ENCODE measurements at regions not wholly inside any gene's neighbourhood (a gene's known extent, or its start where the extent isn't known, plus 50 kb on each side); places are given as distances from the start of the nearest gene placed in this dataset.

GRCh38 chr16:7077636-7078035 is 255.0 kb upstream of the RBFOX1 start:
- 46% methylated on average over 4 of the region's 4 CpGs for WGBS, 2 donors
- Histone ChIP-seq H3K36me3 (replicated peaks in 1 of 2; ENCODE audit: insufficient read depth in 1 of 2, low read depth in 2 of 2) (no peaks in the 10 kb centered on the region), H3K4me1 (no peaks in the 10 kb centered on the region), H3K4me3 (no peak overlapping the region), H3K27me3 (no peaks in the 10 kb centered on the region), H3K9me3 (no peaks in the 10 kb centered on the region), H3K27ac (no peak overlapping the region)
- DNase-seq (no peak), ATAC-seq (no peak)
- intact Hi-C loops (cut with DNase I) = no loop called here
- TF ChIP-seq CTCF (IDR thresholded peaks at IDR 0.05) = no peak
- no peak for TF ChIP-seq POLR2A (IDR thresholded peaks at IDR 0.05)

- Histone ChIP-seq H3K9me3 (no peaks in the 10 kb centered on the region), H3K36me3 (replicated peaks in 1 of 2; ENCODE audit: insufficient read depth in 1 of 2, low read depth in 2 of 2) (no peaks in the 10 kb centered on the region), H3K4me1 (no peaks in the 10 kb centered on the region), H3K27me3 (no peaks in the 10 kb centered on the region), H3K4me3 (no peak overlapping the region), H3K27ac (no peak overlapping the region)
- TF ChIP-seq CTCF (IDR thresholded peaks at IDR 0.05) = no peak
- TF ChIP-seq POLR2A (IDR thresholded peaks at IDR 0.05) = no peak
- ATAC-seq = no peak
- DNase-seq = no peak
- intact Hi-C loops (cut with DNase I) = no loop called here
- WGBS, 2 donors = 87 to 90% methylated on average over 4 of the region's 4 CpGs
These were observed 257.9 kb upstream of the RBFOX1 start for GRCh38 chr16:7074715-7075114.

GRCh38 chr16:7057458-7057857 is 275.2 kb upstream of the RBFOX1 start:
- Histone ChIP-seq H3K27me3 (no peaks in the 10 kb centered on the region), H3K4me3 (no peak overlapping the region), H3K27ac (no peak overlapping the region), H3K36me3 (replicated peaks in 1 of 2; ENCODE audit: insufficient read depth in 1 of 2, low read depth in 2 of 2) (no peaks in the 10 kb centered on the region), H3K9me3 (no peaks in the 10 kb centered on the region), H3K4me1 (no peaks in the 10 kb centered on the region)
- WGBS, 2 donors = 36 to 40% methylated on average over 5 of the region's 5 CpGs
- intact Hi-C loops (cut with DNase I) = no loop called here
- no peak for TF ChIP-seq POLR2A (IDR thresholded peaks at IDR 0.05)
- TF ChIP-seq CTCF (IDR thresholded peaks at IDR 0.05) = no peak
- ATAC-seq (no peak), DNase-seq (no peak)

- DNase-seq (no peak), ATAC-seq (no peak)
- TF ChIP-seq CTCF (IDR thresholded peaks at IDR 0.05) (no peak), POLR2A (IDR thresholded peaks at IDR 0.05) (no peak)
- no peaks in the 10 kb centered on the region for H3K4me1 ChIP-seq
- H3K27me3 ChIP-seq = no peaks in the 10 kb centered on the region
- no peaks in the 10 kb centered on the region for H3K36me3 ChIP-seq (replicated peaks in 1 of 2; ENCODE audit: insufficient read depth in 1 of 2, low read depth in 2 of 2)
- intact Hi-C loops (cut with DNase I) = no loop called here
- no peak overlapping the region for H3K27ac ChIP-seq
- 49 to 59% methylated on average over 6 of the region's 6 CpGs for WGBS, 2 donors
- no peak overlapping the region for H3K4me3 ChIP-seq
- no peaks in the 10 kb centered on the region for H3K9me3 ChIP-seq
These were observed 277.2 kb upstream of the RBFOX1 start for GRCh38 chr16:7055443-7055842.

GRCh38 chr16:7051591-7052349 is 280.9 kb upstream of the RBFOX1 start:
- no peak for TF ChIP-seq POLR2A (IDR thresholded peaks at IDR 0.05)
- no peak for TF ChIP-seq CTCF (IDR thresholded peaks at IDR 0.05)
- 45 to 46% methylated on average over 4 of the region's 4 CpGs for WGBS, 2 donors
- no peak overlapping the region for H3K27ac ChIP-seq
- H3K36me3 ChIP-seq (replicated peaks in 1 of 2; ENCODE audit: insufficient read depth in 1 of 2, low read depth in 2 of 2) = no peaks in the 10 kb centered on the region
- intact Hi-C loops (cut with DNase I) = no loop called here
- no peaks in the 10 kb centered on the region for H3K4me1 ChIP-seq
- ATAC-seq (no peak), DNase-seq (no peak)
- no peak overlapping the region for H3K4me3 ChIP-seq
- H3K27me3 ChIP-seq = no peaks in the 10 kb centered on the region
- H3K9me3 ChIP-seq = no peaks in the 10 kb centered on the region
